ENCODE measurements at regions not wholly inside any gene's neighbourhood (a gene's known extent, or its start where the extent isn't known, plus 50 kb on each side); places are given as distances from the start of the nearest gene placed in this dataset.

DNA sequence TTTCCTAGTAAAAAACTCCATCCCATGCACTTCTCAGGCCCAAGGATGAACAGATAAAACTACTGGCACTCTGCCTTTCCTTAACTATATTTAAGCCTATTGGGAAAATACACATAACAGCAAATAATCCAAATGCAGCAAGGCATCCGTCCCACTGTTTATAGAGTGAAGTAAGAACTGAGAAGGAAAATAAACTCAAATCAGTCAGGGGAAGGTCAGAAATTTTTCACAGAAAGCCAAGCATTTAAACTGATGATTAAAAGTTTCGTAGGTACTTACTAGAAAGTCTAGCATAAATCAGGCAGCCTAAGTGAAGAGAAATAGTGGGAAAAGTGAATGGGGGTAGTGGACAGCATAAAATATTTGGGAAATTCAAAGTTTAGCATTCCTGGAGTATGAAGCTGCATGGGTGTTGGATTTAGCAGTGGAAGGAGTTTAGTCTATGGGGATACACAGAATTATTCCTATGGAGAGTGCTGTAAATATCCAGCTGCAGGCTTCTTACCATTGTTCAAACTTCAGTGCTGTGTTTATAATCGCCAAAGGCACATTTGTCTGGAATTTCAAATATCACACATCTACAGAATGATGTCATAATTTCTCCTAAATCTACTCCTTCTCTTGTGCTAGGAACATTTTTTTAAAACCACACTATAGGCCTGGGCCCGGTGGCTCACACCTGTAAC, 1131.0 kb upstream of the GOT2 start:
- TF ChIP-seq, protein P1, sequence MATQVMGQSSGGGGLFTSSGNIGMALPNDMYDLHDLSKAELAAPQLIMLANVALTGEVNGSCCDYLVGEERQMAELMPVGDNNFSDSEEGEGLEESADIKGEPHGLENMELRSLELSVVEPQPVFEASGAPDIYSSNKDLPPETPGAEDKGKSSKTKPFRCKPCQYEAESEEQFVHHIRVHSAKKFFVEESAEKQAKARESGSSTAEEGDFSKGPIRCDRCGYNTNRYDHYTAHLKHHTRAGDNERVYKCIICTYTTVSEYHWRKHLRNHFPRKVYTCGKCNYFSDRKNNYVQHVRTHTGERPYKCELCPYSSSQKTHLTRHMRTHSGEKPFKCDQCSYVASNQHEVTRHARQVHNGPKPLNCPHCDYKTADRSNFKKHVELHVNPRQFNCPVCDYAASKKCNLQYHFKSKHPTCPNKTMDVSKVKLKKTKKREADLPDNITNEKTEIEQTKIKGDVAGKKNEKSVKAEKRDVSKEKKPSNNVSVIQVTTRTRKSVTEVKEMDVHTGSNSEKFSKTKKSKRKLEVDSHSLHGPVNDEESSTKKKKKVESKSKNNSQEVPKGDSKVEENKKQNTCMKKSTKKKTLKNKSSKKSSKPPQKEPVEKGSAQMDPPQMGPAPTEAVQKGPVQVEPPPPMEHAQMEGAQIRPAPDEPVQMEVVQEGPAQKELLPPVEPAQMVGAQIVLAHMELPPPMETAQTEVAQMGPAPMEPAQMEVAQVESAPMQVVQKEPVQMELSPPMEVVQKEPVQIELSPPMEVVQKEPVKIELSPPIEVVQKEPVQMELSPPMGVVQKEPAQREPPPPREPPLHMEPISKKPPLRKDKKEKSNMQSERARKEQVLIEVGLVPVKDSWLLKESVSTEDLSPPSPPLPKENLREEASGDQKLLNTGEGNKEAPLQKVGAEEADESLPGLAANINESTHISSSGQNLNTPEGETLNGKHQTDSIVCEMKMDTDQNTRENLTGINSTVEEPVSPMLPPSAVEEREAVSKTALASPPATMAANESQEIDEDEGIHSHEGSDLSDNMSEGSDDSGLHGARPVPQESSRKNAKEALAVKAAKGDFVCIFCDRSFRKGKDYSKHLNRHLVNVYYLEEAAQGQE (IDR thresholded peaks at IDR 0.05; ENCODE audit: insufficient read depth in 1 of 2, low read depth in 2 of 2, low read length in 2 of 2) = no peak
- no peak for TF ChIP-seq FOXP2 (optimal IDR thresholded peaks at IDR 0.05; ENCODE audit: borderline replicate concordance, extremely low read depth, extremely low read length, insufficient read depth)
- no peak for TF ChIP-seq TAF1 (IDR thresholded peaks at IDR 0.05; ENCODE audit: borderline replicate concordance, insufficient read depth, low read length)
- TF ChIP-seq SIN3A (IDR thresholded peaks at IDR 0.05; ENCODE audit: borderline replicate concordance, insufficient read depth, low read length) = no peak
- TF ChIP-seq POLR2AphosphoS5 (IDR thresholded peaks at IDR 0.05; ENCODE audit: low read depth, low read length) = no peak

DNA sequence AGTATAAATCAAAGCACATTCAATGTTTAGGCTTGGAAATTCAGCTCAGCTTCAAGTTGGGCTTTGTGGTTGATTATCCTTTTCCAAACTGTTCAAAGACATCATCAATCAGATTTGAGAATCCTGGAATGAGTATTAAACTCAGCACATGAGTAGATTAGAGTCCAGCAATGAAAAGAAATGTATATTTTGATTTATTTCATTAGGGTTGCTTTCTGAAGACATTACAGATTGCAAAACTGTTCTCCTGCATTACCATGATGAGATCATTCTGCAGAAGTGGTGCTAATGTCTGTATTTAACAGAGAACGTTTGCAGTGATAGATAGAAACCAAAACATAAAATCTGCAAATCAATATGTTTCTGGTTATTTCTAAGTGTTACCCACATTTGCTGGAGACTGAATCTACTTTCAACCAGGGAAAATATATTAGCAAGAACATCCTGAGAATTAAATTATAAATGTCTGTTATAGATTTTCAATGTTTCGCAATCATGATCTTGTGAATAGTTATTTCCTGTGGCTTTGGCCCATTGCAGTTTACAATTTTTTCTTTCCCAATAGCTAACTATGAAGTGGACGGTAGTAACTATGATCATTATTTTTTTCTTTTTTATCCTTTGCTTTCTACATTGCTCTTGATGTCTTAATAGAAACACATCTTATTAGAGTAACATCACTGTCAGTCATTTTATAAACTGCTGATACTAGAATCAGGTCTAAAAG, 1125.7 kb upstream of the GOT2 start:
- TF ChIP-seq, protein P1 (IDR thresholded peaks at IDR 0.05; ENCODE audit: insufficient read depth in 1 of 2, low read depth in 2 of 2, low read length in 2 of 2) = no peak
- TF ChIP-seq FOXP2 (optimal IDR thresholded peaks at IDR 0.05; ENCODE audit: borderline replicate concordance, extremely low read depth, extremely low read length, insufficient read depth) (no peak), SIN3A (IDR thresholded peaks at IDR 0.05; ENCODE audit: borderline replicate concordance, insufficient read depth, low read length) (no peak), POLR2AphosphoS5 (IDR thresholded peaks at IDR 0.05; ENCODE audit: low read depth, low read length) (no peak), TAF1 (IDR thresholded peaks at IDR 0.05; ENCODE audit: borderline replicate concordance, insufficient read depth, low read length) (no peak)

DNA sequence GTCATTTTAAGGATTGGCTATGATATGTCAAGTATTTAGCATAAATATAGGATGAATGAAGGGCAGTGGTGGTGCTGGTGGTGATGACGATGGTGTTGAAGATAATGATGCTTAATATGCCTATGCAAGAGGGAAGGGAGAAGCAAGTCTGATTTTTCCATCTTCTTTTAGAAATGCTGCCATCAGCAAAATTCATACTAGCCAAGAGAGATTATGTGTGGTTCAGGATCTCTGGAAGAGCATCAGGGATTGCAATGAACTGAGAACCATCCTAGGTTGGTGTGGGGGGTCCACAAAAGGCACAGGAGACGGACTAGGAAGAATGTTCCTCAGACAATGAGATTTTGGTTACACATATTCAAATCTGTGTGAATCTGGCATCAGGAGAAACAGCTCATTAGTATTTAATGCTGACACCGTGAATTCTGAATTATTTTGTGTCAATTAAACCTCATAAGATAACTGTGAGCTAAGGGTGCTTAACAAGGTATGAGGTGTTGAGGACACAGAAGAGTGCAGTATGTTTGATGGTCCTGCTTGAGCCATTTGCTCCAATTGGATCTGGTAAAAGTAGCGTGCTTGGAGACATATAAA, 1120.8 kb upstream of the GOT2 start:
- TF ChIP-seq TAF1 (IDR thresholded peaks at IDR 0.05; ENCODE audit: borderline replicate concordance, insufficient read depth, low read length) = no peak
- TF ChIP-seq, protein P1 (IDR thresholded peaks at IDR 0.05; ENCODE audit: insufficient read depth in 1 of 2, low read depth in 2 of 2, low read length in 2 of 2) = no peak
- TF ChIP-seq FOXP2 (optimal IDR thresholded peaks at IDR 0.05; ENCODE audit: borderline replicate concordance, extremely low read depth, extremely low read length, insufficient read depth) = no peak
- TF ChIP-seq SIN3A (IDR thresholded peaks at IDR 0.05; ENCODE audit: borderline replicate concordance, insufficient read depth, low read length) = no peak
- no peak for TF ChIP-seq POLR2AphosphoS5 (IDR thresholded peaks at IDR 0.05; ENCODE audit: low read depth, low read length)

- TF ChIP-seq, protein P1 (IDR thresholded peaks at IDR 0.05; ENCODE audit: insufficient read depth in 1 of 2, low read depth in 2 of 2, low read length in 2 of 2) = no peak
- TF ChIP-seq TAF1 (IDR thresholded peaks at IDR 0.05; ENCODE audit: borderline replicate concordance, insufficient read depth, low read length) (no peak), FOXP2 (optimal IDR thresholded peaks at IDR 0.05; ENCODE audit: borderline replicate concordance, extremely low read depth, extremely low read length, insufficient read depth) (no peak), POLR2AphosphoS5 (IDR thresholded peaks at IDR 0.05; ENCODE audit: low read depth, low read length) (no peak), SIN3A (IDR thresholded peaks at IDR 0.05; ENCODE audit: borderline replicate concordance, insufficient read depth, low read length) (no peak)
Observed at GRCh38 chr16:59849716-59850115, 1115.6 kb upstream of the GOT2 start.

Measured in PFSK-1 (cell line).